ENCODE measurements at regions not wholly inside any gene's neighbourhood (a gene's known extent, or its start where the extent isn't known, plus 50 kb on each side); places are given as distances from the start of the nearest gene placed in this dataset.
"Not testable (repeated sequence)": the region's sequence is repeated elsewhere in the genome, so short reads cannot be mapped to it uniquely, and the experiment has no call there.

GRCh38 chr22:23382428-23383218, 197.5 kb downstream of the IGLL1 start:
- Histone ChIP-seq H3K4me3 (ENCODE audit: low read depth, low read length) (no peak overlapping the region), H3K4me1 (ENCODE audit: insufficient read depth) (no peaks in the 10 kb centered on the region), H3K36me3 (ENCODE audit: insufficient read depth) (no peaks in the 10 kb centered on the region), H3K27ac (ENCODE audit: low read depth) (no peak overlapping the region)
- DNase-seq (ENCODE audit: extremely low spot score), result no peak
- 87% methylated on average over 16 of the region's 16 CpGs for WGBS

- no peak overlapping the region for H3K27ac ChIP-seq (ENCODE audit: low read depth)
- 94% methylated on average over 16 of the region's 16 CpGs for WGBS
- no peak for DNase-seq (ENCODE audit: extremely low spot score)
- H3K4me3 ChIP-seq (ENCODE audit: low read depth, low read length), result no peak overlapping the region
- H3K4me1 ChIP-seq (ENCODE audit: insufficient read depth), result no peaks in the 10 kb centered on the region
- H3K36me3 ChIP-seq (ENCODE audit: insufficient read depth), result no peaks in the 10 kb centered on the region
Observed at GRCh38 chr22:23381661-23382427, 198.2 kb downstream of the IGLL1 start.

- H3K4me1 ChIP-seq (ENCODE audit: insufficient read depth), result no peaks in the 10 kb centered on the region
- H3K36me3 ChIP-seq (ENCODE audit: insufficient read depth), result no peaks in the 10 kb centered on the region
- H3K27ac ChIP-seq (ENCODE audit: low read depth), result no peak overlapping the region
- no peak for DNase-seq (ENCODE audit: extremely low spot score)
- no peak overlapping the region for H3K4me3 ChIP-seq (ENCODE audit: low read depth, low read length)
- 96% methylated on average over 4 of the region's 4 CpGs for WGBS
Observed at GRCh38 chr22:23380911-23381310, 199.2 kb downstream of the IGLL1 start.

GRCh38 chr22:23380230-23380573, 199.9 kb downstream of the IGLL1 start:
- no peak overlapping the region for H3K27ac ChIP-seq (ENCODE audit: low read depth)
- WGBS, result 43% methylated on average over 5 of the region's 5 CpGs
- H3K4me3 ChIP-seq (ENCODE audit: low read depth, low read length), result no peak overlapping the region
- no peaks in the 10 kb centered on the region for H3K4me1 ChIP-seq (ENCODE audit: insufficient read depth)
- H3K36me3 ChIP-seq (ENCODE audit: insufficient read depth), result no peaks in the 10 kb centered on the region
- DNase-seq (ENCODE audit: extremely low spot score), result no peak

GRCh38 chr22:23379540-23380229, 199.4 kb downstream of the BCR start:
- not testable (repeated sequence) for H3K36me3 ChIP-seq (ENCODE audit: insufficient read depth); DNase-seq (ENCODE audit: extremely low spot score); H3K4me1 ChIP-seq (ENCODE audit: insufficient read depth); H3K27ac ChIP-seq (ENCODE audit: low read depth); H3K4me3 ChIP-seq (ENCODE audit: low read depth, low read length)
- 95% methylated on average over 17 of the region's 18 CpGs for WGBS

- H3K27ac ChIP-seq (ENCODE audit: low read depth), result no peak overlapping the region
- no peaks in the 10 kb centered on the region for H3K4me1 ChIP-seq (ENCODE audit: insufficient read depth)
- no peak for DNase-seq (ENCODE audit: extremely low spot score)
- H3K4me3 ChIP-seq (ENCODE audit: low read depth, low read length), result no peak overlapping the region
- 75% methylated on average over 6 of the region's 6 CpGs for WGBS
- H3K36me3 ChIP-seq (ENCODE audit: insufficient read depth), result no peaks in the 10 kb centered on the region
Observed at GRCh38 chr22:23377767-23378166, 197.5 kb downstream of the BCR start.

- Histone ChIP-seq H3K4me1 (ENCODE audit: insufficient read depth) (no peaks in the 10 kb centered on the region), H3K36me3 (ENCODE audit: insufficient read depth) (no peaks in the 10 kb centered on the region), H3K27ac (ENCODE audit: low read depth) (no peak overlapping the region), H3K4me3 (ENCODE audit: low read depth, low read length) (no peak overlapping the region)
- 72% methylated on average over 6 of the region's 6 CpGs for WGBS
- no peak for DNase-seq (ENCODE audit: extremely low spot score)
Observed at GRCh38 chr22:23376256-23376655, 195.9 kb downstream of the BCR start.

GRCh38 chr22:23375031-23375827, 194.9 kb downstream of the BCR start:
- WGBS, result 76% methylated on average over 14 of the region's 14 CpGs

GRCh38 chr22:23373601-23374000, 193.3 kb downstream of the BCR start:
- Histone ChIP-seq H3K36me3 (ENCODE audit: insufficient read depth) (no peaks in the 10 kb centered on the region), H3K4me1 (ENCODE audit: insufficient read depth) (no peaks in the 10 kb centered on the region), H3K4me3 (ENCODE audit: low read depth, low read length) (no peak overlapping the region), H3K27ac (ENCODE audit: low read depth) (no peak overlapping the region)
- 82% methylated on average over 9 of the region's 9 CpGs for WGBS
- DNase-seq (ENCODE audit: extremely low spot score), result no peak

More at GRCh38 chr22:23375031-23375827, 194.9 kb downstream of the BCR start:
- no peak overlapping the region for H3K27ac ChIP-seq (ENCODE audit: low read depth)
- no peak for DNase-seq (ENCODE audit: extremely low spot score)
- H3K4me3 ChIP-seq (ENCODE audit: low read depth, low read length), result no peak overlapping the region
- no peaks in the 10 kb centered on the region for H3K4me1 ChIP-seq (ENCODE audit: insufficient read depth)
- no peaks in the 10 kb centered on the region for H3K36me3 ChIP-seq (ENCODE audit: insufficient read depth)

GRCh38 chr22:23370251-23370650, 189.9 kb downstream of the BCR start:
- WGBS, result 65% methylated on average over 8 of the region's 8 CpGs
- Histone ChIP-seq H3K36me3 (ENCODE audit: insufficient read depth) (no peaks in the 10 kb centered on the region), H3K27ac (ENCODE audit: low read depth) (no peak overlapping the region), H3K4me1 (ENCODE audit: insufficient read depth) (no peaks in the 10 kb centered on the region), H3K4me3 (ENCODE audit: low read depth, low read length) (no peak overlapping the region)
- DNase-seq (ENCODE audit: extremely low spot score), result no peak

GRCh38 chr22:23369054-23369685, 188.9 kb downstream of the BCR start:
- H3K27ac ChIP-seq (ENCODE audit: low read depth), result no peak overlapping the region
- no peaks in the 10 kb centered on the region for H3K36me3 ChIP-seq (ENCODE audit: insufficient read depth)
- no peaks in the 10 kb centered on the region for H3K4me1 ChIP-seq (ENCODE audit: insufficient read depth)
- DNase-seq (ENCODE audit: extremely low spot score), result no peak
- no peak overlapping the region for H3K4me3 ChIP-seq (ENCODE audit: low read depth, low read length)
- 86% methylated on average over 5 of the region's 5 CpGs for WGBS
